ENCODE measurements at regions not wholly inside any gene's neighbourhood (a gene's known extent, or its start where the extent isn't known, plus 50 kb on each side); places are given as distances from the start of the nearest gene placed in this dataset.

GRCh38 chr1:193841857-193842256 lies 655.4 kb upstream of the B3GALT2 start:
- Histone ChIP-seq H3K27me3 (ENCODE audit: control insufficient read depth, insufficient read depth, low read length, poor library complexity, severe bottlenecking) (no peaks in the 10 kb centered on the region), H3K9me3 (ENCODE audit: control insufficient read depth, low read length) (no peaks in the 10 kb centered on the region), H3K4me1 (ENCODE audit: control insufficient read depth, insufficient read depth, low read length) (no peaks in the 10 kb centered on the region), H3K9ac (ENCODE audit: extremely low read depth, low read length, poor library complexity, severe bottlenecking) (no peak overlapping the region), H3K27ac (ENCODE audit: low read depth, low read length) (no peak overlapping the region), H3K36me3 (ENCODE audit: control insufficient read depth, insufficient read depth, low read length) (no peaks in the 10 kb centered on the region), H3K4me3 (ENCODE audit: low read length) (no peak overlapping the region)
- TF ChIP-seq CTCF (conservative IDR thresholded peaks at IDR 0.05): no peak
- Mint-ChIP-seq H3K27me3 (ENCODE audit: insufficient read depth) (no peaks in the 10 kb centered on the region), H3K4me3 (no peak overlapping the region), H3K36me3 (ENCODE audit: low read depth) (no peaks in the 10 kb centered on the region), H3K27ac (no peak overlapping the region), H3K9me3 (no peaks in the 10 kb centered on the region), H3K4me1 (no peaks in the 10 kb centered on the region)
- no peak for DNase-seq
- 55% methylated on average over 1 of the region's 2 CpGs; no CpG with 5 or more reads in 1 of the 2 experiments for WGBS, 2 experiments (ENCODE audit: insufficient coverage in 1 of 2, insufficient read length in 1 of 2)

- H3K4me3 Mint-ChIP-seq: no peak overlapping the region
- TF ChIP-seq CTCF (conservative IDR thresholded peaks at IDR 0.05): no peak
- no peaks in the 10 kb centered on the region for H3K4me1 Mint-ChIP-seq
- Histone ChIP-seq H3K27me3 (ENCODE audit: control insufficient read depth, insufficient read depth, low read length, poor library complexity, severe bottlenecking) (no peaks in the 10 kb centered on the region), H3K4me1 (ENCODE audit: control insufficient read depth, insufficient read depth, low read length) (no peaks in the 10 kb centered on the region), H3K9me3 (ENCODE audit: control insufficient read depth, low read length) (peaks cover 14% of the 10 kb centered on the region), H3K27ac (ENCODE audit: low read depth, low read length) (no peak overlapping the region), H3K9ac (ENCODE audit: extremely low read depth, low read length, poor library complexity, severe bottlenecking) (no peak overlapping the region), H3K36me3 (ENCODE audit: control insufficient read depth, insufficient read depth, low read length) (no peaks in the 10 kb centered on the region), H3K4me3 (ENCODE audit: low read length) (no peak overlapping the region)
- no peak overlapping the region for H3K27ac Mint-ChIP-seq
- DNase-seq: no peak
- H3K9me3 Mint-ChIP-seq: peaks cover 20% of the 10 kb centered on the region
- no peaks in the 10 kb centered on the region for H3K36me3 Mint-ChIP-seq (ENCODE audit: low read depth)
- WGBS, 2 experiments (ENCODE audit: insufficient coverage in 1 of 2, insufficient read length in 1 of 2): 92% methylated on average over 1 of the region's 1 CpG; no CpG with 5 or more reads in 1 of the 2 experiments
- H3K27me3 Mint-ChIP-seq (ENCODE audit: insufficient read depth): no peaks in the 10 kb centered on the region
Observed at GRCh38 chr1:193831465-193831864, 645.1 kb upstream of the B3GALT2 start.

- Histone ChIP-seq H3K9me3 (ENCODE audit: control insufficient read depth, low read length) (peaks cover 14% of the 10 kb centered on the region), H3K9ac (ENCODE audit: extremely low read depth, low read length, poor library complexity, severe bottlenecking) (no peak overlapping the region), H3K36me3 (ENCODE audit: control insufficient read depth, insufficient read depth, low read length) (no peaks in the 10 kb centered on the region), H3K4me1 (ENCODE audit: control insufficient read depth, insufficient read depth, low read length) (no peaks in the 10 kb centered on the region), H3K27ac (ENCODE audit: low read depth, low read length) (no peak overlapping the region), H3K27me3 (ENCODE audit: control insufficient read depth, insufficient read depth, low read length, poor library complexity, severe bottlenecking) (no peaks in the 10 kb centered on the region), H3K4me3 (ENCODE audit: low read length) (no peak overlapping the region)
- no peak overlapping the region for H3K27ac Mint-ChIP-seq
- DNase-seq: no peak
- H3K36me3 Mint-ChIP-seq (ENCODE audit: low read depth): no peaks in the 10 kb centered on the region
- H3K27me3 Mint-ChIP-seq (ENCODE audit: insufficient read depth): no peaks in the 10 kb centered on the region
- H3K4me3 Mint-ChIP-seq: no peak overlapping the region
- no peaks in the 10 kb centered on the region for H3K4me1 Mint-ChIP-seq
- 100% methylated on average over 1 of the region's 1 CpG; no CpG with 5 or more reads in 1 of the 2 experiments for WGBS, 2 experiments (ENCODE audit: insufficient coverage in 1 of 2, insufficient read length in 1 of 2)
- TF ChIP-seq CTCF (conservative IDR thresholded peaks at IDR 0.05): no peak
- H3K9me3 Mint-ChIP-seq: peaks cover 18% of the 10 kb centered on the region
Observed at GRCh38 chr1:193827516-193827915, 641.1 kb upstream of the B3GALT2 start.
